Gastrocnemius medialis (tissue), 4 donors: ENCODE measurements at regions not wholly inside any gene's neighbourhood (a gene's known extent, or its start where the extent isn't known, plus 50 kb on each side); places are given as distances from the start of the nearest gene placed in this dataset.

Experiments
- CTCF ChIP-seq, 5 experiments: fragments of 450-650 bp in 3 of 5; fragments of 200-600 bp in 2 of 5; sonication (generic) in 2 of 5; IDR thresholded peaks in 4 of 5; conservative IDR thresholded peaks in 1 of 5; 1 replicate in 4 of 5; 2 replicates in 1 of 5; pipeline ENCODE4 v1.5.1; 2016 to 2019; ENCODE audit warnings: antibody characterized with exemption in 5 of 5, mild to moderate bottlenecking in 3 of 5, moderate library complexity in 3 of 5
- POLR2A ChIP-seq, 2 donors: fragments of 450-650 bp; IDR thresholded peaks; one replicate each; pipeline ENCODE4 v1.6.1; 2017; ENCODE audit warnings: antibody characterized with exemption in 2 of 2, mild to moderate bottlenecking in 2 of 2, moderate library complexity in 2 of 2

GRCh38 chr2:236875906-236876505 is 209.7 kb upstream of the COPS8 start:
- no peak for TF ChIP-seq CTCF (IDR thresholded peaks at IDR 0.05 in 4 of 5, conservative IDR thresholded peaks at IDR 0.05 in 1 of 5)
- no peak for TF ChIP-seq POLR2A (IDR thresholded peaks at IDR 0.05)
